ENCODE measurements at regions not wholly inside any gene's neighbourhood (a gene's known extent, or its start where the extent isn't known, plus 50 kb on each side); places are given as distances from the start of the nearest gene placed in this dataset.

DNA sequence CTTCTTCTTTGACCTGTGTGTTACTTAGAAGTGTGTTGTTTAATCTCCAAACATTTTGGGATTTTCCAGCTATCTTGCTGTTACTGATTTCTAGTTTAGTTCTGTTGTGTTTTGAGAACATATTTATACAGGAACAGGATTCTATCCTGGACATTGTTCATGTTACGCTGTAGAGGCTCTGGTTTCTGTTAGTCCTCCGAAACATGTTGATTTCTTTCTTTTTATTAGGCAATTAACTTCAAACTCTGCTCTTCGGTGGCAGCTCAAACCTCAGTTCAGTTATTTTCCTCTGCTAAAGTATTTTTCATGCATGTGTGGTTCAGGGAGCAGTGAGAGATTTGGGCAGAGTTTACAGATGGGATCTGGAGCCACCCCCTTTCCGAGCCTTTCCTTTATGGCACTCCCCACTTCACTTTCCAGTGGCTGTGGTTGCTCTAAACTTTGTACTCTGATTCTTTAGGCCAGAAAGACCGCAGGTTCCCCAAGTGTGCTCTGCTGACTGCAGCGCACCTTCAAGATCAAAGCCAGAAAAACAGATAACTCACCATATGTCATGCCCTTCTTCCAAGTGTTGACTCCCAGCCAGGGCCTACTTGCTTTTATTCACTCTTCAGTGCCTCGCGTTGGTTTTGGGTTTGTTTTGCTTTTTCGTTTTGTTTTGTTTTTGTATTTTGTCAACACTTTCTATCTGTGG is 77.6 kb upstream of the KSR1 start:
- Mint-ChIP-seq H3K27ac (ENCODE audit: low read depth, unreplicated experiment) (peak overlapping the region; percentile 42), H3K36me3 (ENCODE audit: insufficient read depth, unreplicated experiment) (no peaks in the 10 kb centered on the region), H3K4me3 (ENCODE audit: unreplicated experiment) (no peak overlapping the region), H3K27me3 (ENCODE audit: insufficient read depth, unreplicated experiment) (no peaks in the 10 kb centered on the region), H3K4me1 (ENCODE audit: insufficient read depth, unreplicated experiment) (peaks cover 6% of the 10 kb centered on the region), H3K9me3 (ENCODE audit: unreplicated experiment) (no peaks in the 10 kb centered on the region)
- intact Hi-C loops (cut with micrococcal nuclease): no loop called here
- POLR2A ChIA-PET: interaction anchor here (0.6 kb wide), 1 partner anchor 78 kb away, joined by 3 read pairs; the partner anchor contains the start of gene KSR1
- CTCF ChIA-PET: interaction anchor here (0.7 to 4.1 kb wide), 3 partner anchors 24 to 381 kb away, joined by 3 to 12 read pairs (median 3); no protein-coding TSS in a partner anchor
- TF ChIP-seq, protein P1, sequence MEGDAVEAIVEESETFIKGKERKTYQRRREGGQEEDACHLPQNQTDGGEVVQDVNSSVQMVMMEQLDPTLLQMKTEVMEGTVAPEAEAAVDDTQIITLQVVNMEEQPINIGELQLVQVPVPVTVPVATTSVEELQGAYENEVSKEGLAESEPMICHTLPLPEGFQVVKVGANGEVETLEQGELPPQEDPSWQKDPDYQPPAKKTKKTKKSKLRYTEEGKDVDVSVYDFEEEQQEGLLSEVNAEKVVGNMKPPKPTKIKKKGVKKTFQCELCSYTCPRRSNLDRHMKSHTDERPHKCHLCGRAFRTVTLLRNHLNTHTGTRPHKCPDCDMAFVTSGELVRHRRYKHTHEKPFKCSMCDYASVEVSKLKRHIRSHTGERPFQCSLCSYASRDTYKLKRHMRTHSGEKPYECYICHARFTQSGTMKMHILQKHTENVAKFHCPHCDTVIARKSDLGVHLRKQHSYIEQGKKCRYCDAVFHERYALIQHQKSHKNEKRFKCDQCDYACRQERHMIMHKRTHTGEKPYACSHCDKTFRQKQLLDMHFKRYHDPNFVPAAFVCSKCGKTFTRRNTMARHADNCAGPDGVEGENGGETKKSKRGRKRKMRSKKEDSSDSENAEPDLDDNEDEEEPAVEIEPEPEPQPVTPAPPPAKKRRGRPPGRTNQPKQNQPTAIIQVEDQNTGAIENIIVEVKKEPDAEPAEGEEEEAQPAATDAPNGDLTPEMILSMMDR (IDR thresholded peaks at IDR 0.05; ENCODE audit: unreplicated experiment): no peak
- BruUV-seq (replicated peaks): no TSS peak
- no peak for DNase-seq (ENCODE audit: unreplicated experiment)

DNA sequence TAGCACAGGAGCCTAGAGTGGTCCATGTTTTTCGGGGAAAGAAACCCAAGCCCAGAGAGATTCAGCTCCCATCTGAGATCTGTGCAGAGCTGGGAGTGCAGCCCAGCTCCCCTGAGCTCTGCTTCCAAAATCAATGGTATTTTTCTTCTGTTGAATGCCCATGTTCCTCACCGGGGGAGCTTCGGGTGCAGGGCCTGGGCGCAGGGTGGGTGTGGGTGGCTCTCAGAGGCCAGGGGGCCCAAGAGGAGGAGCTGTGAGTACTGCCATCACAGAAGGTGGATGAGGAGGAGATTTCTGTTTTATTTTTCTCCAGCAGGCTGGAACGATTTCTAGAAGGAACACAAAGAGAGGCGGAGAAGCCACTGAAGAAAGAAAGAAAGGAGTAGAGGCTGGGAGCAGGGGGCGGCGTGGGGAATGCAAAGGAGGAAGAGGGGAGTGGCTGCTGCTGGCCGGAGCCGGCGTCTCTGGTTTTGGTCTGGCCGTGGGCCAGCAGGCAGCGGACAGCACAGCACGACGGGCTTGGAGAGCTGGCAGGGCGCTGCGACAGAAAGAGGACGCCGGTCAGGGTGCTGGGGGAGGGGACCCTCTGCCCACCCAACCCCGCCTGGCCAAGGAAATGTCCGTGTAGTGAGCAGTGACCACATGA is 76.2 kb upstream of the KSR1 start:
- intact Hi-C loops (cut with micrococcal nuclease): no loop called here
- H3K4me3 Mint-ChIP-seq (ENCODE audit: unreplicated experiment): no peak overlapping the region

DNA sequence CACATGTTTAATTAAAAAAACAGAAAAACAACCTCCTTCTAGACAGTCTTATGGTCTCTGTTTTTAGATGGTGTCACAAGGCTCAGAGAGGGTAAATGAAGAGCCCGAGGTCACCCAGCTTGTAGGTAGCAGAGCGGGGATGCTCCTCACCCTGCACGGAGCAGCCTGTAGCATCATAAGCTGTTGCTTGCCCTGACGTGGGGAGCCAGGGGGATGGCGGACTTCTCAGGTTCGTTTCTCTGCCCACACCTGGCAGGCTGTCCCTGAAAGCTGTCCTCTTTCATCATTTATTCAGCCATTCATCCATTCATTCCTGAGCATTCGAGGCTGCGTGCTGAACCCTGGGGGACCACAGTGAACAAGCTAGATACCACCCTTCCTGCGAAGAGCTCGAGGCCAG is 75.7 kb upstream of the KSR1 start:
- intact Hi-C loops (cut with micrococcal nuclease): no loop called here
- H3K36me3 Mint-ChIP-seq (ENCODE audit: insufficient read depth, unreplicated experiment): no peaks in the 10 kb centered on the region
- TF ChIP-seq, protein P1 (IDR thresholded peaks at IDR 0.05; ENCODE audit: unreplicated experiment): no peak
- DNase-seq (ENCODE audit: unreplicated experiment): peak; percentile 13
- H3K27me3 Mint-ChIP-seq (ENCODE audit: insufficient read depth, unreplicated experiment): no peaks in the 10 kb centered on the region
- no TSS peak for BruUV-seq (replicated peaks)
- no peak overlapping the region for H3K4me3 Mint-ChIP-seq (ENCODE audit: unreplicated experiment)
- CTCF ChIA-PET: interaction anchor here (0.8 to 4.1 kb wide), 6 partner anchors 11 to 222 kb away, joined by 3 to 15 read pairs (median 10); no protein-coding TSS in a partner anchor
- POLR2A ChIA-PET: no interaction called here
- H3K9me3 Mint-ChIP-seq (ENCODE audit: unreplicated experiment): no peaks in the 10 kb centered on the region
- peaks cover 6% of the 10 kb centered on the region for H3K4me1 Mint-ChIP-seq (ENCODE audit: insufficient read depth, unreplicated experiment)
- no peak overlapping the region for H3K27ac Mint-ChIP-seq (ENCODE audit: low read depth, unreplicated experiment)

More for the DNA sequence above, 76.2 kb upstream of the KSR1 start:
- Mint-ChIP-seq H3K27ac (ENCODE audit: low read depth, unreplicated experiment) (no peak overlapping the region), H3K27me3 (ENCODE audit: insufficient read depth, unreplicated experiment) (no peaks in the 10 kb centered on the region), H3K36me3 (ENCODE audit: insufficient read depth, unreplicated experiment) (no peaks in the 10 kb centered on the region), H3K4me1 (ENCODE audit: insufficient read depth, unreplicated experiment) (peaks cover 6% of the 10 kb centered on the region), H3K9me3 (ENCODE audit: unreplicated experiment) (no peaks in the 10 kb centered on the region)
- peak; percentile 63 for DNase-seq (ENCODE audit: unreplicated experiment)
- ChIA-PET POLR2A (no interaction called here), CTCF (interaction anchor here (0.6 to 4.1 kb wide), 8 partner anchors 10 to 514 kb away, joined by 3 to 15 read pairs (median 6); no protein-coding TSS in a partner anchor)
- no TSS peak for BruUV-seq (replicated peaks)
- TF ChIP-seq, protein P1 (IDR thresholded peaks at IDR 0.05; ENCODE audit: unreplicated experiment): no peak

DNA sequence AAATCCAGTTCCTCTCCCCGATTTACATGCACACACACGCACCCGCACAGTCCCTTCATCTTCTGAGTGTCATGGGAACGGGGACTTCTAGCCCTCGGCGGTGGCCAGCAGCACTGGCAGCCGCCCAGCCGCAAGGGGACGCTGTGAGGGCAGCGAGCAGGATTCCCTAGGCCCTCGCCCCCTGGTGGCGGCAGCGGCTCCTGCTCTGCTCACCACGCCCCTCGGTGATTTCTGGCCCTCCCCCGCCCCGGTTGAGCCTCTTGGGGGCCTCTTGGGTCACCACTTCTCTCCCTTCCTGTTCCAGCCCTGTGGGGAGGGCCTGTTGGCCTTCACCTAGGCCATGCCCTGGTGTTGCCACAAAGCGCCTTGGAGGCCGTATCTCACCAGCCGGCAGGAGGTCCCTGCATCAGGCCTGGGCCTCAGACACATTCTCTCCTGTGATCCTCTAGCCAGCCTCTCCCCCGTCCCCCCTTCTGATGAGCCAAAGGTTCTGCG is 75.2 kb upstream of the KSR1 start:
- POLR2A ChIA-PET: no interaction called here
- Mint-ChIP-seq H3K27ac (ENCODE audit: low read depth, unreplicated experiment) (no peak overlapping the region), H3K4me3 (ENCODE audit: unreplicated experiment) (no peak overlapping the region), H3K4me1 (ENCODE audit: insufficient read depth, unreplicated experiment) (peaks cover 6% of the 10 kb centered on the region), H3K36me3 (ENCODE audit: insufficient read depth, unreplicated experiment) (no peaks in the 10 kb centered on the region), H3K27me3 (ENCODE audit: insufficient read depth, unreplicated experiment) (no peaks in the 10 kb centered on the region), H3K9me3 (ENCODE audit: unreplicated experiment) (no peaks in the 10 kb centered on the region)
- TF ChIP-seq, protein P1 (IDR thresholded peaks at IDR 0.05; ENCODE audit: unreplicated experiment): peak; percentile 69
- peak; percentile 61 for DNase-seq (ENCODE audit: unreplicated experiment)
- no TSS peak for BruUV-seq (replicated peaks)
- intact Hi-C loops (cut with micrococcal nuclease): no loop called here
- CTCF ChIA-PET: interaction anchor here (0.6 to 4.1 kb wide), 9 partner anchors 11 to 221 kb away, joined by 3 to 15 read pairs (median 4); no protein-coding TSS in a partner anchor
